ENCODE measurements at regions not wholly inside any gene's neighbourhood (a gene's known extent, or its start where the extent isn't known, plus 50 kb on each side); places are given as distances from the start of the nearest gene placed in this dataset.

- no peak for TF ChIP-seq CTCF (conservative IDR thresholded peaks at IDR 0.05; ENCODE audit: low read depth, low read length)
- no peak for TF ChIP-seq EZH2 (IDR thresholded peaks at IDR 0.05; ENCODE audit: borderline replicate concordance, low read depth, low read length, poor library complexity, severe bottlenecking)
- Histone ChIP-seq H3K9me3 (ENCODE audit: low read depth, low read length, poor library complexity, severe bottlenecking) (no peaks in the 10 kb centered on the region), H3K27me3 (replicated peaks; ENCODE audit: insufficient read depth, low read depth, low read length, poor library complexity) (peaks cover 61% of the 10 kb centered on the region), H3K4me3 (ENCODE audit: low read depth, low read length, poor library complexity, severe bottlenecking) (no peak overlapping the region), H3K27ac (ENCODE audit: low read depth, low read length, poor library complexity, severe bottlenecking) (no peak overlapping the region), H3K4me1 (ENCODE audit: insufficient read depth, low read length, poor library complexity, severe bottlenecking) (no peaks in the 10 kb centered on the region), H3K36me3 (ENCODE audit: insufficient read depth, low read length, poor library complexity, severe bottlenecking) (no peaks in the 10 kb centered on the region)
- intact Hi-C loops (cut with micrococcal nuclease; ENCODE audit: unreplicated experiment) = no loop called here
- POLR2A ChIA-PET (ENCODE audit: low non-redundant PET) = no interaction called here
- DNase-seq (ENCODE audit: low spot score) = no peak
- no TSS peak for BruUV-seq (replicated peaks)
- CTCF ChIA-PET = no interaction called here
Observed at GRCh38 chr13:111627596-111627995, 307.2 kb downstream of the TEX29 start.

DNA sequence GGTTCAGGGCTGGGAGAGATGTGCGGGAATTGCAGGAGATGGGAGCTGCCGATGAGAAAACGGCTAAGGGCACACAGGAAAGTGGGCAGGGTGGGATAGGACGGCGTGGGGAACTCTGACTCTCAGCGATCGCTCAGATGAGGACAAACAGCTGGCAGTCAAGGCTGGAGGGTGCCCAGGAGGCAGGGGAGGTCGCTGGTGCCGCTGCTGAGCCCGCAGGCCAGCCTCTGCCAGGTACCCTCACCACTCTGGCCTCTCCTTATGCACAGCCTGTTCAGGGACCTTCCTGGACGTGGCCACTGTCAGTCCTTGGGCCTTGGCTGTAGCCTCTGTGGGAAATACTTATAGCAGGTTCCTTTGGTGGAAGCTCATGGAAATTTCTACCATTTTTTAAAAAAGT, 308.6 kb downstream of the TEX29 start:
- DNase-seq (ENCODE audit: low spot score) = no peak
- TF ChIP-seq CTCF (conservative IDR thresholded peaks at IDR 0.05; ENCODE audit: low read depth, low read length) (no peak), EZH2 (IDR thresholded peaks at IDR 0.05; ENCODE audit: borderline replicate concordance, low read depth, low read length, poor library complexity, severe bottlenecking) (no peak)
- no TSS peak for BruUV-seq (replicated peaks)

GRCh38 chr13:111629457-111629856, 309.0 kb downstream of the TEX29 start:
- Histone ChIP-seq H3K27ac (ENCODE audit: low read depth, low read length, poor library complexity, severe bottlenecking) (no peak overlapping the region), H3K4me3 (ENCODE audit: low read depth, low read length, poor library complexity, severe bottlenecking) (no peak overlapping the region), H3K27me3 (replicated peaks; ENCODE audit: insufficient read depth, low read depth, low read length, poor library complexity) (peaks cover 70% of the 10 kb centered on the region), H3K4me1 (ENCODE audit: insufficient read depth, low read length, poor library complexity, severe bottlenecking) (no peaks in the 10 kb centered on the region), H3K9me3 (ENCODE audit: low read depth, low read length, poor library complexity, severe bottlenecking) (no peaks in the 10 kb centered on the region), H3K36me3 (ENCODE audit: insufficient read depth, low read length, poor library complexity, severe bottlenecking) (no peaks in the 10 kb centered on the region)
- TF ChIP-seq CTCF (conservative IDR thresholded peaks at IDR 0.05; ENCODE audit: low read depth, low read length) = no peak
- no peak for TF ChIP-seq EZH2 (IDR thresholded peaks at IDR 0.05; ENCODE audit: borderline replicate concordance, low read depth, low read length, poor library complexity, severe bottlenecking)
- ChIA-PET POLR2A (ENCODE audit: low non-redundant PET) (no interaction called here), CTCF (no interaction called here)
- no peak for DNase-seq (ENCODE audit: low spot score)
- intact Hi-C loops (cut with micrococcal nuclease; ENCODE audit: unreplicated experiment) = no loop called here
- BruUV-seq (replicated peaks) = no TSS peak

More for the DNA sequence above, 308.6 kb downstream of the TEX29 start:
- H3K36me3 ChIP-seq (ENCODE audit: insufficient read depth, low read length, poor library complexity, severe bottlenecking) = no peaks in the 10 kb centered on the region
- ChIA-PET CTCF (no interaction called here), POLR2A (ENCODE audit: low non-redundant PET) (no interaction called here)
- H3K27ac ChIP-seq (ENCODE audit: low read depth, low read length, poor library complexity, severe bottlenecking) = no peak overlapping the region
- H3K9me3 ChIP-seq (ENCODE audit: low read depth, low read length, poor library complexity, severe bottlenecking) = no peaks in the 10 kb centered on the region
- H3K4me1 ChIP-seq (ENCODE audit: insufficient read depth, low read length, poor library complexity, severe bottlenecking) = no peaks in the 10 kb centered on the region
- intact Hi-C loops (cut with micrococcal nuclease; ENCODE audit: unreplicated experiment) = no loop called here
- H3K27me3 ChIP-seq (replicated peaks; ENCODE audit: insufficient read depth, low read depth, low read length, poor library complexity) = peaks cover 70% of the 10 kb centered on the region
- H3K4me3 ChIP-seq (ENCODE audit: low read depth, low read length, poor library complexity, severe bottlenecking) = no peak overlapping the region
